A673 (cell line): ENCODE measurements at regions not wholly inside any gene's neighbourhood (a gene's known extent, or its start where the extent isn't known, plus 50 kb on each side); places are given as distances from the start of the nearest gene placed in this dataset.

ENCODE experiments used
- EZH2 ChIP-seq: fragments of 200-600 bp; sonication (generic); IDR thresholded peaks from 2 replicates; pipeline ENCODE4 v1.6.1; 2017; ENCODE audit warnings: borderline replicate concordance, low read depth, mild to moderate bottlenecking, mixed read lengths, antibody characterized with exemption, low read length; ENCODE audit not compliant: poor library complexity, severe bottlenecking
- TF ChIP-seq, protein P1 (sequence below): fragments of 300-800, 200-600 bp; sonication (generic); conservative IDR thresholded peaks from 2 replicates; pipeline ENCODE4 v1.5.1; 2017; ENCODE audit warnings: low read depth, mild to moderate bottlenecking, antibody characterized with exemption, low read length, moderate library complexity, mixed read lengths

DNA sequence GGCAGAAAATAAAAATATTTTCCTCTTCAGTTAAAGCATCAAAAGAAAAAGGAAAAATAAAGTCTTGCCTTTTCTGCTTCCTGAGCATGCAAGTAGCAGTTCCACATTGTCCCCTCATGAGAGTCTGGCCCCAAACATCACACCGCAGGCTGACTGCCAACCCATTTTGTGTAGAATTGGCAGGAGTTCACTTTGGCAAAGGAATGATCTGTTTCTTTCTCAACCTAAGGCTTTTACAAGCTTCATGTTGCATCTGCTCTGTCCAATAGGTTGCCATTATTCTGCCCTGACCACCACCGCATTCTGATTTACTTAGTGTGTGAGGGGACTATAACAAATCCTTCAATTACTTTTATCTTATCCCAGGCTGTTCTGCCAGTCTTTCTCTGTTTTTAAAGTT, 249.5 kb downstream of the ISL1 start:
- TF ChIP-seq, protein P1, sequence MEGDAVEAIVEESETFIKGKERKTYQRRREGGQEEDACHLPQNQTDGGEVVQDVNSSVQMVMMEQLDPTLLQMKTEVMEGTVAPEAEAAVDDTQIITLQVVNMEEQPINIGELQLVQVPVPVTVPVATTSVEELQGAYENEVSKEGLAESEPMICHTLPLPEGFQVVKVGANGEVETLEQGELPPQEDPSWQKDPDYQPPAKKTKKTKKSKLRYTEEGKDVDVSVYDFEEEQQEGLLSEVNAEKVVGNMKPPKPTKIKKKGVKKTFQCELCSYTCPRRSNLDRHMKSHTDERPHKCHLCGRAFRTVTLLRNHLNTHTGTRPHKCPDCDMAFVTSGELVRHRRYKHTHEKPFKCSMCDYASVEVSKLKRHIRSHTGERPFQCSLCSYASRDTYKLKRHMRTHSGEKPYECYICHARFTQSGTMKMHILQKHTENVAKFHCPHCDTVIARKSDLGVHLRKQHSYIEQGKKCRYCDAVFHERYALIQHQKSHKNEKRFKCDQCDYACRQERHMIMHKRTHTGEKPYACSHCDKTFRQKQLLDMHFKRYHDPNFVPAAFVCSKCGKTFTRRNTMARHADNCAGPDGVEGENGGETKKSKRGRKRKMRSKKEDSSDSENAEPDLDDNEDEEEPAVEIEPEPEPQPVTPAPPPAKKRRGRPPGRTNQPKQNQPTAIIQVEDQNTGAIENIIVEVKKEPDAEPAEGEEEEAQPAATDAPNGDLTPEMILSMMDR: no peak
- no peak for TF ChIP-seq EZH2
